HG02610 (cell line): ENCODE measurements at regions not wholly inside any gene's neighbourhood (a gene's known extent, or its start where the extent isn't known, plus 50 kb on each side); places are given as distances from the start of the nearest gene placed in this dataset.

Source experiments
- ATAC-seq: cut with Tn5 transposase; IDR thresholded peaks from one replicate; pipeline ENCODE4 v1.9.1; 2021; ENCODE audit warnings: mild to moderate bottlenecking, moderate library complexity; ENCODE audit not compliant: unreplicated experiment

GRCh38 chr20:11267762-11268335, 594.0 kb upstream of the JAG1 start:
- no peak for ATAC-seq

- no peak for ATAC-seq
Measured at GRCh38 chr20:11270566-11270965, 596.8 kb upstream of the JAG1 start.

- no peak for ATAC-seq
Measured at GRCh38 chr20:11271319-11271718, 597.5 kb upstream of the JAG1 start.

GRCh38 chr20:11271920-11272594, 598.3 kb upstream of the JAG1 start:
- no peak for ATAC-seq

GRCh38 chr20:11274141-11274594, 600.4 kb upstream of the JAG1 start:
- no peak for ATAC-seq

- no peak for ATAC-seq
Measured at GRCh38 chr20:11275740-11276139, 601.9 kb upstream of the JAG1 start.

GRCh38 chr20:11277170-11277569, 603.4 kb upstream of the JAG1 start:
- ATAC-seq: no peak

GRCh38 chr20:11277858-11278257, 604.1 kb upstream of the JAG1 start:
- no peak for ATAC-seq

GRCh38 chr20:11278461-11278860, 604.7 kb upstream of the JAG1 start:
- no peak for ATAC-seq

GRCh38 chr20:11281240-11281639, 607.4 kb upstream of the JAG1 start:
- ATAC-seq: no peak

GRCh38 chr20:11281768-11282167, 608.0 kb upstream of the JAG1 start:
- no peak for ATAC-seq

GRCh38 chr20:11287126-11287525, 613.3 kb upstream of the JAG1 start:
- ATAC-seq: no peak

GRCh38 chr20:11296221-11296620, 621.5 kb upstream of the BTBD3 start:
- ATAC-seq: no peak

- ATAC-seq: no peak
Measured at GRCh38 chr20:11296951-11297350, 620.7 kb upstream of the BTBD3 start.

- no peak for ATAC-seq
Measured at GRCh38 chr20:11301699-11302098, 616.0 kb upstream of the BTBD3 start.

GRCh38 chr20:11302436-11302835, 615.3 kb upstream of the BTBD3 start:
- ATAC-seq: no peak

GRCh38 chr20:11304795-11305194, 612.9 kb upstream of the BTBD3 start:
- ATAC-seq: no peak

- ATAC-seq: no peak
Measured at GRCh38 chr20:11305406-11305805, 612.3 kb upstream of the BTBD3 start.

- ATAC-seq: no peak
Measured at GRCh38 chr20:11311659-11312224, 606.0 kb upstream of the BTBD3 start.

GRCh38 chr20:11315525-11315924, 602.2 kb upstream of the BTBD3 start:
- ATAC-seq: no peak

GRCh38 chr20:11316244-11316643, 601.4 kb upstream of the BTBD3 start:
- ATAC-seq: no peak

GRCh38 chr20:11320033-11320432, 597.7 kb upstream of the BTBD3 start:
- no peak for ATAC-seq
